T-helper 2 cell treated with Interferon-gamma antibody and Interleukin-4, amounts not matched to agents 100 ng/mL and 5 ng/mL, for 36 hours (primary cell): ENCODE measurements at regions not wholly inside any gene's neighbourhood (a gene's known extent, or its start where the extent isn't known, plus 50 kb on each side); places are given as distances from the start of the nearest gene placed in this dataset.

Source experiments
- intact Hi-C: fragments of 100-400 bp; cut with micrococcal nuclease; formaldehyde crosslinking; loops from one replicate; pipeline ENCODE4 v1.15.1; 2023

GRCh38 chr17:79163071-79163470, 88.4 kb downstream of the ENGASE start:
- intact Hi-C loops = no loop called here

GRCh38 chr17:79162012-79162963, 87.7 kb downstream of the ENGASE start:
- intact Hi-C loops = no loop called here

GRCh38 chr17:79160980-79161636, 86.5 kb downstream of the ENGASE start:
- intact Hi-C loops = no loop called here

- intact Hi-C loops = no loop called here
Observed at GRCh38 chr17:79159926-79160325, 85.3 kb downstream of the ENGASE start.

- intact Hi-C loops = no loop called here
Observed at GRCh38 chr17:79159471-79159870, 84.8 kb downstream of the ENGASE start.

GRCh38 chr17:79156463-79157095, 82.0 kb downstream of the ENGASE start:
- intact Hi-C loops = no loop called here

GRCh38 chr17:79155701-79156100, 81.1 kb downstream of the ENGASE start:
- intact Hi-C loops = no loop called here

GRCh38 chr17:79154951-79155585, 80.4 kb downstream of the ENGASE start:
- intact Hi-C loops = no loop called here

- intact Hi-C loops = no loop called here
Observed at GRCh38 chr17:79154446-79154845, 79.8 kb downstream of the ENGASE start.

- intact Hi-C loops = no loop called here
Observed at GRCh38 chr17:79153367-79154130, 78.9 kb downstream of the ENGASE start.

GRCh38 chr17:79152636-79153035, 78.0 kb downstream of the ENGASE start:
- intact Hi-C loops = no loop called here

GRCh38 chr17:79152110-79152509, 77.5 kb downstream of the ENGASE start:
- intact Hi-C loops = no loop called here

- intact Hi-C loops = no loop called here
Observed at GRCh38 chr17:79150799-79151198, 76.2 kb downstream of the ENGASE start.

- intact Hi-C loops = no loop called here
Observed at GRCh38 chr17:79150035-79150733, 75.6 kb downstream of the ENGASE start.

GRCh38 chr17:79148584-79148983, 74.0 kb downstream of the ENGASE start:
- intact Hi-C loops = no loop called here

GRCh38 chr17:79147746-79148506, 73.3 kb downstream of the ENGASE start:
- intact Hi-C loops = no loop called here

- intact Hi-C loops = no loop called here
Observed at GRCh38 chr17:79146562-79146961, 71.9 kb downstream of the ENGASE start.

- intact Hi-C loops = no loop called here
Observed at GRCh38 chr17:79145548-79145947, 70.9 kb downstream of the ENGASE start.

GRCh38 chr17:79144133-79144532, 69.5 kb downstream of the ENGASE start:
- intact Hi-C loops = no loop called here

GRCh38 chr17:79142375-79142774, 67.8 kb downstream of the ENGASE start:
- intact Hi-C loops = no loop called here
